Stimulated activated naive CD8-positive, alpha-beta T cell treated with anti-CD3 and anti-CD28 coated beads, Interleukin-15, Interleukin-2, amounts not matched to agents 100 ng/mL and 50 ng/mL, for 24 hours (primary cell): ENCODE measurements at regions not wholly inside any gene's neighbourhood (a gene's known extent, or its start where the extent isn't known, plus 50 kb on each side); places are given as distances from the start of the nearest gene placed in this dataset.
"Not testable (repeated sequence)": the region's sequence is repeated elsewhere in the genome, so short reads cannot be mapped to it uniquely, and the experiment has no call there.

ENCODE experiments used
- H3K27ac Mint-ChIP-seq: one replicate; pipeline ENCODE4 v1.8.0; 2021; ENCODE audit warnings: mild to moderate bottlenecking, mixed read lengths
- H3K27me3 Mint-ChIP-seq: one replicate; pipeline ENCODE4 v1.8.0; 2021; ENCODE audit warnings: mixed read lengths
- H3K36me3 Mint-ChIP-seq: one replicate; pipeline ENCODE4 v1.8.0; 2021; ENCODE audit warnings: low read depth, mixed read lengths
- H3K4me1 Mint-ChIP-seq: one replicate; pipeline ENCODE4 v1.8.0; 2021; ENCODE audit warnings: low read depth, mixed read lengths
- H3K4me3 Mint-ChIP-seq: one replicate; pipeline ENCODE4 v1.8.0; 2021; ENCODE audit warnings: mild to moderate bottlenecking, mixed read lengths
- H3K9me3 Mint-ChIP-seq: one replicate; pipeline ENCODE4 v1.8.0; 2021; ENCODE audit warnings: mixed read lengths

- no peak overlapping the region for H3K27ac Mint-ChIP-seq
- no peak overlapping the region for H3K4me3 Mint-ChIP-seq
- peaks cover 13% of the 10 kb centered on the region for H3K9me3 Mint-ChIP-seq
- no peaks in the 10 kb centered on the region for H3K27me3 Mint-ChIP-seq
- no peaks in the 10 kb centered on the region for H3K4me1 Mint-ChIP-seq
- H3K36me3 Mint-ChIP-seq = no peaks in the 10 kb centered on the region
Measured at GRCh38 chr3:145197821-145198220, 963.2 kb downstream of the PLOD2 start.

DNA sequence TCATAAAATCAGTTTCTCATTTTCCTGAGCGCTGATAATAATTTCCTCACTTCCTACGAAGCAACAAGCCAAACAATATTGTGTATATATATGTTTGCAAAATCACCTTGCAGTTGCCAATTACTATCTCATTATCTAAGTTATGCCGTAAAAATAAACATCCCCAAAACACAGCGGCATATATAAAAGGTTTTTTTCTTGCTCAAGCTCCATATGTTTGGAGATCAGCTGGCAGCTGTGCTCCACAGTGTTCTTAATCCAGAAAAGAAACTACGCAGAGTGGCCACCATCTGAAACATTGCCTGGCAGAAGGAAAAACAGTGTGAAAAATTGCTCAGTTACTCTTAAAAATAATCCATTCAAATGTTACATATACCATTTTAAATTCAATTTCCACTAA, 951.4 kb downstream of the PLOD2 start:
- no peak overlapping the region for H3K4me3 Mint-ChIP-seq
- H3K27me3 Mint-ChIP-seq = no peaks in the 10 kb centered on the region
- H3K9me3 Mint-ChIP-seq = no peaks in the 10 kb centered on the region
- no peak overlapping the region for H3K27ac Mint-ChIP-seq
- H3K4me1 Mint-ChIP-seq = no peaks in the 10 kb centered on the region
- no peaks in the 10 kb centered on the region for H3K36me3 Mint-ChIP-seq

GRCh38 chr3:145219355-145220235, 941.4 kb downstream of the PLOD2 start:
- Mint-ChIP-seq H3K4me1 (no peaks in the 10 kb centered on the region), H3K4me3 (no peak overlapping the region), H3K27me3 (no peaks in the 10 kb centered on the region), H3K36me3 (no peaks in the 10 kb centered on the region), H3K9me3 (peaks cover 11% of the 10 kb centered on the region), H3K27ac (no peak overlapping the region)

DNA sequence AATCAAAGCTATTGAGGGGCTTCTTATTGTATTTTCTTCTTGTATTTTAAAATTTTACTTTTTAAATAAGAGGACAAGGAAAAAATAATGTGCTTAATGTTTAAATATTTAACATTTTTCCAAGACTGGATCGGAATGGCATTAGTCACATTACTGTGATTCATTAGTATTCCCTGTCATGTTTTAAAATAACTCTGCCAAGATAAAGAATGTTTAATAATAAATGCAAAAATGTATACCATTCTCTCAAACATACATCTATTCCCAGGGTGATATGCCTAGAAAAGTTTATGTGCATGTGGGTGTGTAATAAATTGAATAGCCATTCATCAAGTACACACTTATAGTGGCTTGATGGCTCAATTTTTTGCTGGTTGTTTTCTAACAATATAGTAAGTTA, 936.1 kb downstream of the PLOD2 start:
- Mint-ChIP-seq H3K4me1 (no peaks in the 10 kb centered on the region), H3K27me3 (no peaks in the 10 kb centered on the region), H3K4me3 (no peak overlapping the region), H3K9me3 (no peaks in the 10 kb centered on the region), H3K36me3 (no peaks in the 10 kb centered on the region), H3K27ac (no peak overlapping the region)

DNA sequence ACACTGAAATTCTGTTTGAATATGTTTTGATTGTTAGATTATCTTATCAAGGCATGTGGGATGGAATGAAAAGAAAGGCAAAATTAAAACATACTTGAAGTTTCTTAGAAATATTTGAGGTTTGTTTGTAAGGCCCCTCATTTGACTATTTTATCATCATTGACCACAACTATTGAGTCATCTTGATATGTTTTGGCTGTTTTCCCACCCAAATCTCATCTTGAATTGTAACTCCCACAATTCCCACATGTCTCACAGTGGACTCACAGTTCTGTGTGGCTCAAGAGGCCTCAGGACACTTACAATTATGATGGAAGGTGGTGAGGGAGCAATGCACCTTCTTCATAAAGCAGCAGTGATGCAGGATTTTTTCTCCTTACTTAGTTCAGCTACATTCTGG, 917.1 kb downstream of the PLOD2 start:
- Mint-ChIP-seq H3K4me3 (no peak overlapping the region), H3K27ac (no peak overlapping the region), H3K27me3 (no peaks in the 10 kb centered on the region), H3K36me3 (no peaks in the 10 kb centered on the region), H3K9me3 (peaks cover 26% of the 10 kb centered on the region), H3K4me1 (no peaks in the 10 kb centered on the region)

GRCh38 chr3:145244327-145244726, 916.7 kb downstream of the PLOD2 start:
- Mint-ChIP-seq H3K4me3 (no peak overlapping the region), H3K36me3 (no peaks in the 10 kb centered on the region), H3K4me1 (no peaks in the 10 kb centered on the region), H3K9me3 (peaks cover 29% of the 10 kb centered on the region), H3K27ac (no peak overlapping the region), H3K27me3 (no peaks in the 10 kb centered on the region)

DNA sequence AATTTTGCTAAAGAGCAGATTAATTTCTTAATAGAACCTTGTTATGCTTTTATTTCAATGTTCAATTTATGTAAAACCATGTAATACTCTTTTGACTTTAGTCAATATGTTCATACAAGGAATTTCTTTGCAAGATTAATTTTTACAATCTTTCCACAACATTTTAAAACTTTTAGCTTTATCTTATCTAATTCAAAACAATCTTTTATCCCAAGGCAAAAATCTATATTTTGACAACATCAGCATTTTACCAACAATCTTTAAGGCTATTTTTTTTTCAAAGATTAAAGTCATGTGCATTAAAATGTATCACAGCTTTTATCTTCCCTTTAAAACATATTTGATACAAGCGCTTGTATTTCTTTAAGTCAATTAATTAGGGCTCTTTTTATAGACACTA, 914.7 kb downstream of the PLOD2 start:
- no peak overlapping the region for H3K4me3 Mint-ChIP-seq
- no peak overlapping the region for H3K27ac Mint-ChIP-seq

GRCh38 chr3:145248928-145249327, 912.1 kb downstream of the PLOD2 start:
- peaks cover 21% of the 10 kb centered on the region for H3K9me3 Mint-ChIP-seq
- H3K4me3 Mint-ChIP-seq = no peak overlapping the region
- no peaks in the 10 kb centered on the region for H3K4me1 Mint-ChIP-seq
- no peaks in the 10 kb centered on the region for H3K36me3 Mint-ChIP-seq
- no peak overlapping the region for H3K27ac Mint-ChIP-seq
- H3K27me3 Mint-ChIP-seq = no peaks in the 10 kb centered on the region

More for the DNA sequence above, 914.7 kb downstream of the PLOD2 start:
- no peaks in the 10 kb centered on the region for H3K4me1 Mint-ChIP-seq
- no peaks in the 10 kb centered on the region for H3K36me3 Mint-ChIP-seq
- no peaks in the 10 kb centered on the region for H3K27me3 Mint-ChIP-seq
- peaks cover 26% of the 10 kb centered on the region for H3K9me3 Mint-ChIP-seq

DNA sequence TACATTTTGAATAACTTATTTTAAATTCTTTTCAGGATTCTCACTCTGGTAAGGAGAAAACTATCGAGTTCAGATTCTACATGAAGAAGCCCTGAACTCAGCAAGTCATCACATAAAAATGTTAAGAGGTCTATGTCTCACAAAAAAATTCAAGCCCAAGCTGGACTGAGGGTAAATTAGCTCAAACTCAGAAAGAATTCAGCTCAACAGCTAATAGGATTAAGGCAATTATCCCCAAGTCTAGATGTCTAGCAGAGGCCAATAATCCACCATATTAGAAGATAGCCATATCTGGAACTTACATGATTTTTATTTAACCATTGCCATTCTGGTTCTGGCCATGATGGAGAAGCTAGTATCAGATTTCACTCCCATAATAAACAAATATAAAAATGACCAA, 909.7 kb downstream of the PLOD2 start:
- Mint-ChIP-seq H3K4me1 (no peaks in the 10 kb centered on the region), H3K36me3 (no peaks in the 10 kb centered on the region), H3K4me3 (no peak overlapping the region), H3K27ac (no peak overlapping the region), H3K9me3 (peaks cover 17% of the 10 kb centered on the region), H3K27me3 (no peaks in the 10 kb centered on the region)

DNA sequence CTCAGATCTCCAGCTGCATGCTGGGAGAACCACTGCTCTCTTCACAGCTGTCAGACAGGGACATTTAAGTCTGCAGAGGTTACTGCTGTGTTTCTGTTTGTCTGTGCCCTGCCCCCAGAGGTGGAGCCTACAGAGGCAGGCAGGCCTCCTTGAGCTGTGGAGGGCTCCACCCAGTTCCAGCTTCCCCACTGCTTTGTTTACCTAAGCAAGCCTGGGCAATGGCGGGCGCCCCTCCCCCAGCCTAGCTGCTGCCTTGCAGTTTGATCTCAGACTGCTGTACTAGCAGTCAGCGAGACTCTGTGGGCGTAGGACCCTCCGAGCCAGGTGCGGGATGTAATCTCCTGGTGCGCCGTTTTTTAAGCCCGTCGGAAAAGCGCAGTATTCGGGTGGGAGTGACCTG, 903.0 kb downstream of the PLOD2 start:
- H3K36me3 Mint-ChIP-seq, H3K4me1 Mint-ChIP-seq: not testable (repeated sequence)

GRCh38 chr3:145259166-145259880, 901.7 kb downstream of the PLOD2 start:
- H3K27ac Mint-ChIP-seq = no peak overlapping the region
- H3K4me1 Mint-ChIP-seq = no peaks in the 10 kb centered on the region
- H3K9me3 Mint-ChIP-seq = no peaks in the 10 kb centered on the region
- H3K36me3 Mint-ChIP-seq = no peaks in the 10 kb centered on the region
- no peak overlapping the region for H3K4me3 Mint-ChIP-seq
- H3K27me3 Mint-ChIP-seq = no peaks in the 10 kb centered on the region

More for the DNA sequence above, 903.0 kb downstream of the PLOD2 start:
- not testable (repeated sequence) for H3K27me3 Mint-ChIP-seq, H3K9me3 Mint-ChIP-seq, H3K4me3 Mint-ChIP-seq, H3K27ac Mint-ChIP-seq

DNA sequence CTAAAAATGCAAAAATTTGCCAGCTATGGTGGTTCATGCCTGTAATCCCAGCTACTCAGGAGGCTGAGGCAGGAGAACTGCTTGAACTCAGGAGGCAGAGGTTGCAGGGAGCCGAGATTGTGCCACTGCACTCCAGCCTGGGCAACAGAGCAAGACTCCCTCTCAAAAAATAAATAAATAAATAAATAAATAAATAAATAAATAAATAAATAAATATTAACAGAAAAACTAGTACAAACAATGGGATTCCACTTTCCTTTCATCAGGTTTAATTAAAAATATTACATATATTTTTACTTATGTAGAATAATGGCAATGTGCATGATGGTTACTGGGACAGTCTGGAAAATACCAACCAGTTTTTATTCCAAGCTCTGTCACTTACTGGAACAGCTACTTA, 897.5 kb downstream of the PLOD2 start:
- H3K4me3 Mint-ChIP-seq, H3K9me3 Mint-ChIP-seq, H3K27ac Mint-ChIP-seq, H3K4me1 Mint-ChIP-seq, H3K27me3 Mint-ChIP-seq, H3K36me3 Mint-ChIP-seq: not testable (repeated sequence)

GRCh38 chr3:145266368-145266767, 894.6 kb downstream of the PLOD2 start:
- H3K27me3 Mint-ChIP-seq = no peaks in the 10 kb centered on the region
- peaks cover 3% of the 10 kb centered on the region for H3K9me3 Mint-ChIP-seq

GRCh38 chr3:145269106-145269505, 891.9 kb downstream of the PLOD2 start:
- no peak overlapping the region for H3K4me3 Mint-ChIP-seq
- no peaks in the 10 kb centered on the region for H3K4me1 Mint-ChIP-seq
- no peaks in the 10 kb centered on the region for H3K36me3 Mint-ChIP-seq
- peaks cover 3% of the 10 kb centered on the region for H3K9me3 Mint-ChIP-seq
- H3K27ac Mint-ChIP-seq = no peak overlapping the region
- no peaks in the 10 kb centered on the region for H3K27me3 Mint-ChIP-seq

More at GRCh38 chr3:145266368-145266767, 894.6 kb downstream of the PLOD2 start:
- H3K4me1 Mint-ChIP-seq = no peaks in the 10 kb centered on the region
- H3K4me3 Mint-ChIP-seq = no peak overlapping the region
- no peaks in the 10 kb centered on the region for H3K36me3 Mint-ChIP-seq
- no peak overlapping the region for H3K27ac Mint-ChIP-seq

GRCh38 chr3:145272684-145273083, 888.3 kb downstream of the PLOD2 start:
- no peak overlapping the region for H3K27ac Mint-ChIP-seq
- H3K27me3 Mint-ChIP-seq = no peaks in the 10 kb centered on the region
- no peaks in the 10 kb centered on the region for H3K36me3 Mint-ChIP-seq
- no peaks in the 10 kb centered on the region for H3K4me1 Mint-ChIP-seq
- H3K4me3 Mint-ChIP-seq = no peak overlapping the region
- peaks cover 7% of the 10 kb centered on the region for H3K9me3 Mint-ChIP-seq
